Astrocyte of the hippocampus (primary cell): ENCODE measurements at regions not wholly inside any gene's neighbourhood (a gene's known extent, or its start where the extent isn't known, plus 50 kb on each side); places are given as distances from the start of the nearest gene placed in this dataset.

Experiments used
- DNase-seq: peaks from one replicate; pipeline ENCODE4 v3.0.0; 2011; ENCODE audit warnings: low read depth, low spot score

GRCh38 chr2:206368484-206368883 lies 74.8 kb upstream of the ADAM23 start:
- no peak for DNase-seq

GRCh38 chr2:206368933-206369569 lies 74.3 kb upstream of the ADAM23 start:
- no peak for DNase-seq

- no peak for DNase-seq
These were observed 67.4 kb upstream of the ADAM23 start for GRCh38 chr2:206375956-206376355.

GRCh38 chr2:206378835-206379234 lies 64.5 kb upstream of the ADAM23 start:
- peak; percentile 39 for DNase-seq

GRCh38 chr2:206379266-206379665 lies 64.1 kb upstream of the ADAM23 start:
- no peak for DNase-seq

GRCh38 chr2:206379886-206380285 lies 63.4 kb upstream of the ADAM23 start:
- no peak for DNase-seq

GRCh38 chr2:206381881-206382280 lies 61.5 kb upstream of the ADAM23 start:
- no peak for DNase-seq

- no peak for DNase-seq
These were observed 59.7 kb upstream of the ADAM23 start for GRCh38 chr2:206383669-206384068.

GRCh38 chr2:206387808-206388207 lies 55.5 kb upstream of the ADAM23 start:
- no peak for DNase-seq

- no peak for DNase-seq
These were observed 54.6 kb upstream of the ADAM23 start for GRCh38 chr2:206388698-206389097.

- no peak for DNase-seq
These were observed 54.2 kb upstream of the ADAM23 start for GRCh38 chr2:206389164-206389563.

- no peak for DNase-seq
These were observed 53.2 kb upstream of the ADAM23 start for GRCh38 chr2:206390181-206390580.

GRCh38 chr2:206392118-206392517 lies 51.2 kb upstream of the ADAM23 start:
- peak; percentile 32 for DNase-seq
